ENCODE measurements at regions not wholly inside any gene's neighbourhood (a gene's known extent, or its start where the extent isn't known, plus 50 kb on each side); places are given as distances from the start of the nearest gene placed in this dataset.

- no peaks in the 10 kb centered on the region for H3K36me3 ChIP-seq (ENCODE audit: control insufficient read depth in 4 of 4, insufficient read depth in 3 of 4, low read depth in 1 of 4, low read length in 3 of 4)
- no peak for DNase-seq (ENCODE audit: low spot score)
- no peak overlapping the region for H3K27ac ChIP-seq (ENCODE audit: low read depth in 1 of 2, low read length in 2 of 2)
- H3K27me3 ChIP-seq (ENCODE audit: control insufficient read depth in 4 of 4, insufficient read depth in 4 of 4, low read length in 3 of 4): no peaks in the 10 kb centered on the region
- H3K4me1 ChIP-seq (ENCODE audit: control insufficient read depth in 4 of 4, insufficient read depth in 4 of 4, low read length in 3 of 4): no peaks in the 10 kb centered on the region
- 26% methylated on average over 1 of the region's 1 CpG for WGBS
- no peak for TF ChIP-seq TAF1 (conservative IDR thresholded peaks at IDR 0.05)
- no peak for TF ChIP-seq RXRA (IDR thresholded peaks at IDR 0.05)
- TF ChIP-seq JUND (IDR thresholded peaks at IDR 0.05): no peak
- TF ChIP-seq, protein P1, sequence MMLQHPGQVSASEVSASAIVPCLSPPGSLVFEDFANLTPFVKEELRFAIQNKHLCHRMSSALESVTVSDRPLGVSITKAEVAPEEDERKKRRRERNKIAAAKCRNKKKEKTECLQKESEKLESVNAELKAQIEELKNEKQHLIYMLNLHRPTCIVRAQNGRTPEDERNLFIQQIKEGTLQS (IDR thresholded peaks at IDR 0.05): no peak
- TF ChIP-seq CTCF (IDR thresholded peaks at IDR 0.05; ENCODE audit: low read depth, low read length, missing input control): no peak
- TF ChIP-seq YY1 (IDR thresholded peaks at IDR 0.05): no peak
- TF ChIP-seq NR2F2 (IDR thresholded peaks at IDR 0.05): no peak
- no peak for TF ChIP-seq MAX (IDR thresholded peaks at IDR 0.05)
- no peak for TF ChIP-seq FOXA2 (IDR thresholded peaks at IDR 0.05)
- TF ChIP-seq SP1 (IDR thresholded peaks at IDR 0.05): no peak
- TF ChIP-seq, protein P2, sequence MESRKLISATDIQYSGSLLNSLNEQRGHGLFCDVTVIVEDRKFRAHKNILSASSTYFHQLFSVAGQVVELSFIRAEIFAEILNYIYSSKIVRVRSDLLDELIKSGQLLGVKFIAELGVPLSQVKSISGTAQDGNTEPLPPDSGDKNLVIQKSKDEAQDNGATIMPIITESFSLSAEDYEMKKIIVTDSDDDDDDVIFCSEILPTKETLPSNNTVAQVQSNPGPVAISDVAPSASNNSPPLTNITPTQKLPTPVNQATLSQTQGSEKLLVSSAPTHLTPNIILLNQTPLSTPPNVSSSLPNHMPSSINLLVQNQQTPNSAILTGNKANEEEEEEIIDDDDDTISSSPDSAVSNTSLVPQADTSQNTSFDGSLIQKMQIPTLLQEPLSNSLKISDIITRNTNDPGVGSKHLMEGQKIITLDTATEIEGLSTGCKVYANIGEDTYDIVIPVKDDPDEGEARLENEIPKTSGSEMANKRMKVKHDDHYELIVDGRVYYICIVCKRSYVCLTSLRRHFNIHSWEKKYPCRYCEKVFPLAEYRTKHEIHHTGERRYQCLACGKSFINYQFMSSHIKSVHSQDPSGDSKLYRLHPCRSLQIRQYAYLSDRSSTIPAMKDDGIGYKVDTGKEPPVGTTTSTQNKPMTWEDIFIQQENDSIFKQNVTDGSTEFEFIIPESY (IDR thresholded peaks at IDR 0.05): no peak
- no peak for TF ChIP-seq HNF4G (IDR thresholded peaks at IDR 0.05)
- TF ChIP-seq RAD21 (IDR thresholded peaks at IDR 0.05): no peak
- no peak overlapping the region for H3K9ac ChIP-seq (ENCODE audit: low read depth in 1 of 2, low read length in 2 of 2)
- no peak overlapping the region for H3K4me3 ChIP-seq (ENCODE audit: low read depth in 1 of 3, low read length in 3 of 3)
- H3K9me3 ChIP-seq (ENCODE audit: control insufficient read depth in 4 of 4, low read length in 3 of 4): no peaks in the 10 kb centered on the region
Observed at GRCh38 chr16:59737274-59737673, 1003.2 kb upstream of the GOT2 start.

DNA sequence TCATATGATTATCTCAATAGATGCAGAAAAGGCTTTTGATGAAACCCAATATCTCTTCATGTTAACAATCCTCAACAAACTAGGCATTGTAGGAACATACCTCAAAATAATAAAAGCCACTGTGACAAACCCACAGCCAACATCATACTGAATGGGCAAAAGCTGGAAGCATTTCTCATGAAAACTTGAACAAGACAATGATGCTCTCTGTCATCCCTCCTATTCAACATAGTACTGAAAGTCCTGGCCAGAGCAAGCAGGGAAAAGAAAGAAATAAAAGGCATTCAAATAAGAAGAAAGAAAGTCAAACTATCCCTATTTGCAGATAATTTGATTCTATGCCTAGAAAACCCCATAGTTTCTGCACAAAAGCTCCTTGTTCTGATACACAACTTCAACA lies 999.2 kb upstream of the GOT2 start:
- Histone ChIP-seq H3K9ac (ENCODE audit: low read depth in 1 of 2, low read length in 2 of 2) (no peak overlapping the region), H3K4me1 (ENCODE audit: control insufficient read depth in 4 of 4, insufficient read depth in 4 of 4, low read length in 3 of 4) (no peaks in the 10 kb centered on the region), H3K4me3 (ENCODE audit: low read depth in 1 of 3, low read length in 3 of 3) (no peak overlapping the region), H3K36me3 (ENCODE audit: control insufficient read depth in 4 of 4, insufficient read depth in 3 of 4, low read depth in 1 of 4, low read length in 3 of 4) (no peaks in the 10 kb centered on the region), H3K9me3 (ENCODE audit: control insufficient read depth in 4 of 4, low read length in 3 of 4) (no peaks in the 10 kb centered on the region), H3K27ac (ENCODE audit: low read depth in 1 of 2, low read length in 2 of 2) (no peak overlapping the region), H3K27me3 (ENCODE audit: control insufficient read depth in 4 of 4, insufficient read depth in 4 of 4, low read length in 3 of 4) (no peaks in the 10 kb centered on the region)
- no peak for DNase-seq (ENCODE audit: low spot score)
- no peak for TF ChIP-seq REST (IDR thresholded peaks at IDR 0.05)
- TF ChIP-seq CTCF (IDR thresholded peaks at IDR 0.05; ENCODE audit: low read depth, low read length, missing input control): no peak

Data from liver (tissue), 8 donors.